ENCODE measurements at regions not wholly inside any gene's neighbourhood (a gene's known extent, or its start where the extent isn't known, plus 50 kb on each side); places are given as distances from the start of the nearest gene placed in this dataset.

DNA sequence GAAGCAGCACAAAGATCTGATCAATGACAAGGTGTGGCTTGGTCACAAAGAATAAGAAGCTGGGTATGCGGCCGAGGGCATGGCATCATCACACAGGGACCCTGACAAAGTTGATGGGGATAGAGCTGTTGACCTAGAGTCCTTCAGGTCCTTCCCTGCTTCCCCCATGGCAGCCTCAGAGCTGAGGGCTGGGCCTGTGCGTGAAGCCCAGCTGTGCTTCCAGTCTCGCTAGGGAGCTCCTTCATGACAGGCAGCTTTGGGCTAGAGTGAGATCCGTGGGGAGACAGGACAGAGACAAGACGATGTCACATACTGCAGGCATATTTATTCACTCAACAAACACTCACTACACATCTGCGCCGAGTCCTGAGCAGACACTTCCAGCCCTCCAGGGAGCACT, 56.4 kb upstream of the NEURL1B start:
- no peaks in the 10 kb centered on the region for H3K36me3 ChIP-seq (ENCODE audit: control insufficient read depth in 2 of 2, insufficient read depth in 2 of 2, low read length in 1 of 2)
- in situ Hi-C loops (cut with MboI) (no loop called here), intact Hi-C loops (cut with micrococcal nuclease; ENCODE audit: unreplicated experiment) (no loop called here)
- H4K20me1 ChIP-seq (ENCODE audit: control insufficient read depth, insufficient read depth) = no peaks in the 10 kb centered on the region
- H3K79me2 ChIP-seq (ENCODE audit: control insufficient read depth, insufficient read depth, low read length) = no peaks in the 10 kb centered on the region
- no peaks in the 10 kb centered on the region for H3K4me1 ChIP-seq (ENCODE audit: control insufficient read depth, insufficient read depth, low read length)
- no peak overlapping the region for H3K9ac ChIP-seq (ENCODE audit: control insufficient read depth, insufficient read depth, low read length)
- H2AFZ ChIP-seq (ENCODE audit: control insufficient read depth, low read depth, low read length) = no peak overlapping the region
- ChIA-PET CTCF (no interaction called here), RAD21 (ENCODE audit: unreplicated experiment) (no interaction called here), SMC1A (ENCODE audit: uncharacterized antibody, unreplicated experiment) (no interaction called here), POLR2A (no interaction called here)
- no TSS peak for BruUV-seq (replicated peaks)
- ATAC-seq (no peak), FAIRE-seq (no peak), DNase-seq (ENCODE audit: low read depth, low spot score) (no peak)
- 37% methylated on average over 8 of the region's 8 CpGs for WGBS (ENCODE audit: insufficient coverage, insufficient replicate concordance, low lambda C conversion rate, missing lambda C conversion rate)
- no peak overlapping the region for H3K4me2 ChIP-seq (ENCODE audit: control insufficient read depth, insufficient read depth)
- no peaks in the 10 kb centered on the region for H3K9me3 ChIP-seq (replicated peaks; ENCODE audit: control insufficient read depth, insufficient read depth, low read length)
- no peak for TF ChIP-seq ASH2L (IDR thresholded peaks at IDR 0.05; ENCODE audit: borderline replicate concordance, low read depth)
- no peak for TF ChIP-seq SP1 (IDR thresholded peaks at IDR 0.05; ENCODE audit: low read depth, low read length)
- TF ChIP-seq SUPT20H (IDR thresholded peaks at IDR 0.05; ENCODE audit: borderline replicate concordance, control insufficient read depth, low read depth, low read length) = no peak
- TF ChIP-seq HDGF (IDR thresholded peaks at IDR 0.05) = no peak
- TF ChIP-seq NRF1 (conservative IDR thresholded peaks at IDR 0.05; ENCODE audit: low read depth, low read length) = no peak
- H3K27ac ChIP-seq (ENCODE audit: control insufficient read depth, insufficient read depth) = no peak overlapping the region
- no peak overlapping the region for H3K4me3 ChIP-seq
- peaks cover 0 to 7% of the 10 kb centered on the region in 2 experiments; a peak in 2 of 4 replicates for H3K27me3 ChIP-seq (replicated peaks in 1 of 2; ENCODE audit: control insufficient read depth in 2 of 2, insufficient read depth in 2 of 2, low read length in 1 of 2)

- no TSS peak for BruUV-seq (replicated peaks)
- FAIRE-seq = no peak
- Histone ChIP-seq H3K27ac (ENCODE audit: control insufficient read depth, insufficient read depth) (no peak overlapping the region), H3K9ac (ENCODE audit: control insufficient read depth, insufficient read depth, low read length) (no peak overlapping the region), H3K27me3 (replicated peaks in 1 of 2; ENCODE audit: control insufficient read depth in 2 of 2, insufficient read depth in 2 of 2, low read length in 1 of 2) (peaks cover 0 to 7% of the 10 kb centered on the region in 2 experiments; a peak in 2 of 4 replicates), H2AFZ (ENCODE audit: control insufficient read depth, low read depth, low read length) (no peak overlapping the region), H3K79me2 (ENCODE audit: control insufficient read depth, insufficient read depth, low read length) (no peaks in the 10 kb centered on the region), H3K4me2 (ENCODE audit: control insufficient read depth, insufficient read depth) (no peak overlapping the region), H3K4me3 (no peak overlapping the region), H3K9me3 (replicated peaks; ENCODE audit: control insufficient read depth, insufficient read depth, low read length) (no peaks in the 10 kb centered on the region), H4K20me1 (ENCODE audit: control insufficient read depth, insufficient read depth) (no peaks in the 10 kb centered on the region), H3K4me1 (ENCODE audit: control insufficient read depth, insufficient read depth, low read length) (no peaks in the 10 kb centered on the region), H3K36me3 (ENCODE audit: control insufficient read depth in 2 of 2, insufficient read depth in 2 of 2, low read length in 1 of 2) (no peaks in the 10 kb centered on the region)
- POLR2A ChIA-PET = no interaction called here
- DNase-seq (ENCODE audit: low read depth, low spot score) = no peak
- WGBS (ENCODE audit: insufficient coverage, insufficient replicate concordance, low lambda C conversion rate, missing lambda C conversion rate) = 6% methylated on average over 7 of the region's 7 CpGs
- TF ChIP-seq ESRRA (IDR thresholded peaks at IDR 0.05; ENCODE audit: low read length) = no peak
- TF ChIP-seq CBX3 (IDR thresholded peaks at IDR 0.05; ENCODE audit: borderline replicate concordance, low read depth) = no peak
- TF ChIP-seq RELA (IDR thresholded peaks at IDR 0.05; ENCODE audit: borderline replicate concordance, partially characterized antibody) = no peak
- no peak for TF ChIP-seq TBL1XR1 (IDR thresholded peaks at IDR 0.05; ENCODE audit: low read depth, low read length)
- TF ChIP-seq BACH1 (IDR thresholded peaks at IDR 0.05; ENCODE audit: borderline replicate concordance) = no peak
- TF ChIP-seq E2F8 (IDR thresholded peaks at IDR 0.05; ENCODE audit: low read depth, partially characterized antibody) = no peak
- no peak for TF ChIP-seq SMARCA5 (IDR thresholded peaks at IDR 0.05)
- intact Hi-C loops (cut with micrococcal nuclease; ENCODE audit: unreplicated experiment) (no loop called here), in situ Hi-C loops (cut with MboI) (no loop called here)
- SMC1A ChIA-PET (ENCODE audit: uncharacterized antibody, unreplicated experiment) = no interaction called here
- no peak for ATAC-seq
- RAD21 ChIA-PET (ENCODE audit: unreplicated experiment) = no interaction called here
- CTCF ChIA-PET = no interaction called here
These were observed 57.0 kb upstream of the NEURL1B start for GRCh38 chr5:172583931-172584511.

All from GM12878 (cell line).